GM21367 (cell line): ENCODE measurements at regions not wholly inside any gene's neighbourhood (a gene's known extent, or its start where the extent isn't known, plus 50 kb on each side); places are given as distances from the start of the nearest gene placed in this dataset.

ENCODE experiments used
- ATAC-seq: cut with Tn5 transposase; IDR thresholded peaks from one replicate; pipeline ENCODE4 v1.9.1; 2021; ENCODE audit not compliant: unreplicated experiment

GRCh38 chr4:73001885-73002284, 67.6 kb downstream of the COX18 start:
- no peak for ATAC-seq

GRCh38 chr4:72997409-72997808, 72.1 kb downstream of the COX18 start:
- no peak for ATAC-seq

GRCh38 chr4:72994670-72995069, 74.8 kb downstream of the COX18 start:
- no peak for ATAC-seq

- no peak for ATAC-seq
Measured at GRCh38 chr4:72993876-72994275, 75.6 kb downstream of the COX18 start.

- no peak for ATAC-seq
Measured at GRCh38 chr4:72991873-72992272, 77.6 kb downstream of the COX18 start.

GRCh38 chr4:72987741-72988729, 81.5 kb downstream of the COX18 start:
- ATAC-seq = no peak

GRCh38 chr4:72984351-72984750, 85.2 kb downstream of the COX18 start:
- no peak for ATAC-seq

GRCh38 chr4:72983709-72984108, 85.8 kb downstream of the COX18 start:
- no peak for ATAC-seq

- no peak for ATAC-seq
Measured at GRCh38 chr4:72977936-72978485, 91.5 kb downstream of the COX18 start.

GRCh38 chr4:72975488-72975784, 94.1 kb downstream of the COX18 start:
- ATAC-seq = no peak

GRCh38 chr4:72974694-72975487, 94.6 kb downstream of the COX18 start:
- no peak for ATAC-seq

GRCh38 chr4:72971572-72971971, 97.9 kb downstream of the COX18 start:
- ATAC-seq = no peak

- no peak for ATAC-seq
Measured at GRCh38 chr4:72970756-72971155, 98.8 kb downstream of the COX18 start.

GRCh38 chr4:72969976-72970375, 99.5 kb downstream of the COX18 start:
- ATAC-seq = no peak

- ATAC-seq = no peak
Measured at GRCh38 chr4:72966652-72967051, 102.9 kb downstream of the COX18 start.

- ATAC-seq = no peak
Measured at GRCh38 chr4:72959411-72959810, 110.1 kb downstream of the COX18 start.

- no peak for ATAC-seq
Measured at GRCh38 chr4:72954811-72955210, 114.7 kb downstream of the COX18 start.

- ATAC-seq = no peak
Measured at GRCh38 chr4:72953571-72953970, 115.9 kb downstream of the COX18 start.

- ATAC-seq = no peak
Measured at GRCh38 chr4:72951628-72952027, 117.9 kb downstream of the COX18 start.

- ATAC-seq = no peak
Measured at GRCh38 chr4:72951147-72951546, 118.4 kb downstream of the COX18 start.

GRCh38 chr4:72948080-72948479, 121.4 kb downstream of the COX18 start:
- ATAC-seq = no peak
